Fibroblast of lung (primary cell): ENCODE measurements at regions not wholly inside any gene's neighbourhood (a gene's known extent, or its start where the extent isn't known, plus 50 kb on each side); places are given as distances from the start of the nearest gene placed in this dataset.

ENCODE experiments used
- DNase-seq, 2 donors: peaks; one replicate each; pipeline versions ENCODE4 v3.0.0 to v3.0.0-alpha.2; 2010; ENCODE audit warnings: low read depth in 2 of 2
- H2AFZ ChIP-seq: 2 replicates; pipeline ENCODE4 v1.5.1; 2012; ENCODE audit warnings: low read length, control low read depth, inconsistent platforms
- H3K27ac ChIP-seq: 2 replicates; pipeline ENCODE4 v1.5.1; 2011; ENCODE audit warnings: low read length, control low read depth; ENCODE audit not compliant: insufficient read depth
- H3K27me3 ChIP-seq: 2 replicates; pipeline ENCODE4 v1.5.1; 2011; ENCODE audit warnings: mild to moderate bottlenecking, low read length; ENCODE audit not compliant: control insufficient read depth, insufficient read depth
- H3K36me3 ChIP-seq: 2 replicates; pipeline ENCODE4 v1.5.1; 2011; ENCODE audit warnings: low read length; ENCODE audit not compliant: control insufficient read depth, insufficient read depth
- H3K4me1 ChIP-seq: 2 replicates; pipeline ENCODE4 v1.5.1; 2011; ENCODE audit warnings: low read length; ENCODE audit not compliant: control insufficient read depth, insufficient read depth; ENCODE audit errors: extremely low read depth
- H3K4me2 ChIP-seq: 2 replicates; pipeline ENCODE4 v1.5.1; 2011; ENCODE audit warnings: low read length, control low read depth; ENCODE audit not compliant: insufficient read depth; ENCODE audit errors: extremely low read depth
- H3K4me3 ChIP-seq, 4 experiments: fragments of 200-600 bp in 1 of 4; sonication (generic) in 1 of 4; replicated peaks in 1 of 4; 2 replicates each; pipeline ENCODE4 v1.5.1; 2011 to 2016; ENCODE audit warnings: low read length in 4 of 4, low read depth in 3 of 4, mild to moderate bottlenecking in 3 of 4, control low read depth in 2 of 4, inconsistent platforms in 1 of 4, mixed read lengths in 1 of 4; ENCODE audit not compliant: insufficient read depth in 1 of 4; ENCODE audit errors: control extremely low read depth in 1 of 4
- H3K79me2 ChIP-seq: 2 replicates; pipeline ENCODE4 v1.5.1; 2012; ENCODE audit warnings: mild to moderate bottlenecking, low read length, inconsistent platforms; ENCODE audit not compliant: control insufficient read depth, insufficient read depth
- H3K9ac ChIP-seq: 2 replicates; pipeline ENCODE4 v1.5.1; 2011; ENCODE audit warnings: mild to moderate bottlenecking, low read length, control low read depth; ENCODE audit not compliant: insufficient read depth
- H3K9me3 ChIP-seq: 2 replicates; pipeline ENCODE4 v1.5.1; 2012; ENCODE audit warnings: low read depth, low read length; ENCODE audit not compliant: control insufficient read depth, insufficient read depth
- H4K20me1 ChIP-seq: 2 replicates; pipeline ENCODE4 v1.5.1; 2011; ENCODE audit warnings: low read length; ENCODE audit not compliant: control insufficient read depth, insufficient read depth; ENCODE audit errors: extremely low read depth
- EZH2 ChIP-seq: IDR thresholded peaks from 2 replicates; pipeline ENCODE4 v1.5.1; 2012; ENCODE audit warnings: low read length, control low read depth, mild to moderate bottlenecking; ENCODE audit errors: missing control alignments
- TF ChIP-seq, protein P1 (sequence below), 2 donors: IDR thresholded peaks in 1 of 2; conservative IDR thresholded peaks in 1 of 2; 1 replicate in 1 of 2; 2 replicates in 1 of 2; pipeline ENCODE4 v1.5.1; 2011 to 2012; ENCODE audit warnings: low read length in 2 of 2, control low read depth in 1 of 2, inconsistent platforms in 1 of 2, low read depth in 1 of 2, mild to moderate bottlenecking in 1 of 2

DNA sequence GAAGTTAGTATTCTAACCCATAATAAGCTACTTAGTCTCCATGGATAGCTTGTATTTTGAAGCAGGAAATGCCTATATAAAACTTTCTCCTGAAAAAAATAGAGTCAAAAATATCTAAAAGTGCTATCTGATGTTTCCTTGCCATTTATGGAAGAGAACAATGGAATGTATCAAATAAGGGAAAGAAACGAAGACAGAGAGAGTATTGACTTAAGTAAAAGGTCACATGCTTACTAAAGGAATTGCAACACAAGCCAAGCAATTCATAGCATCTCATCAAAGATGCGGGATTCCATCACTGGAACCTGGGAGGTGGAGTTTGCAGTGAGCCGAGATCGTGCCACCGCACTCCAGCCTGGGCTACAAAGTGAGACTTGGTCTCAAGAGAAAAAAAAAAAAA is 112.9 kb upstream of the DTNBP1 start:
- Histone ChIP-seq H3K9me3 (no peaks in the 10 kb centered on the region), H3K27ac (no peak overlapping the region), H3K4me1 (no peaks in the 10 kb centered on the region), H3K36me3 (no peaks in the 10 kb centered on the region), H3K27me3 (peaks cover 2% of the 10 kb centered on the region), H3K79me2 (no peaks in the 10 kb centered on the region), H4K20me1 (no peaks in the 10 kb centered on the region), H3K4me2 (no peak overlapping the region), H2AFZ (no peak overlapping the region), H3K4me3 (no peak overlapping the region), H3K9ac (no peak overlapping the region)
- no peak for DNase-seq
- no peak for TF ChIP-seq EZH2
- TF ChIP-seq, protein P1, sequence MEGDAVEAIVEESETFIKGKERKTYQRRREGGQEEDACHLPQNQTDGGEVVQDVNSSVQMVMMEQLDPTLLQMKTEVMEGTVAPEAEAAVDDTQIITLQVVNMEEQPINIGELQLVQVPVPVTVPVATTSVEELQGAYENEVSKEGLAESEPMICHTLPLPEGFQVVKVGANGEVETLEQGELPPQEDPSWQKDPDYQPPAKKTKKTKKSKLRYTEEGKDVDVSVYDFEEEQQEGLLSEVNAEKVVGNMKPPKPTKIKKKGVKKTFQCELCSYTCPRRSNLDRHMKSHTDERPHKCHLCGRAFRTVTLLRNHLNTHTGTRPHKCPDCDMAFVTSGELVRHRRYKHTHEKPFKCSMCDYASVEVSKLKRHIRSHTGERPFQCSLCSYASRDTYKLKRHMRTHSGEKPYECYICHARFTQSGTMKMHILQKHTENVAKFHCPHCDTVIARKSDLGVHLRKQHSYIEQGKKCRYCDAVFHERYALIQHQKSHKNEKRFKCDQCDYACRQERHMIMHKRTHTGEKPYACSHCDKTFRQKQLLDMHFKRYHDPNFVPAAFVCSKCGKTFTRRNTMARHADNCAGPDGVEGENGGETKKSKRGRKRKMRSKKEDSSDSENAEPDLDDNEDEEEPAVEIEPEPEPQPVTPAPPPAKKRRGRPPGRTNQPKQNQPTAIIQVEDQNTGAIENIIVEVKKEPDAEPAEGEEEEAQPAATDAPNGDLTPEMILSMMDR (conservative IDR thresholded peaks at IDR 0.05 in 1 of 2, IDR thresholded peaks at IDR 0.05 in 1 of 2; ENCODE audit: low read depth in 1 of 2, low read length in 2 of 2) = no peak

DNA sequence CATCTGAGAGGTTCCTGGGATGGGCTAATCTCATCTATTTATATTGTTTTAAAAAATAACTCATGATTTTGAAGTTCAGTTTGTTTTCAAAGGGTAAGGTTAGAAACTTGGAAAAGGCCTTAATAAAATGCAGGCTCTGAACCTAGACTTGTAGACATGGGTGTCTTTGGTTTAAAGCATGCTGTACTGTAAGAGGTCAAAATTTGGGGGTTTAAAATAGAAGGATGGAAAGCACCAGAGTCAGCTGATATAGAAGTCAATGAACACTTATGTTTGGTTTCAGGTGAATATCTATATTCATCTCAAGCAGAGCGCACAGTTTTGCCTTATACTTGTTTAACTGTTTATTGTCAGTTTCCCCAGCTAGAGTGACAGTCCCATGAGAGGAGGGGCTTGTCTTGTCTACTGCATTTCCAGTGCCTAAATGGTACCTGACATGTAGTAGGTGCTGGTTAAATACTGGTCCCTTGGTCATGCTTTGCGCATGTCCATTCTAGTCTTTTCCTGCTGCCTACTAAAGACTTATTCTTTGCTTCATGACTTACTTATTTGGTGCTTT is 112.3 kb upstream of the DTNBP1 start:
- Histone ChIP-seq H3K9me3 (no peaks in the 10 kb centered on the region), H3K4me2 (no peak overlapping the region), H3K4me1 (no peaks in the 10 kb centered on the region), H3K4me3 (no peak overlapping the region), H3K79me2 (no peaks in the 10 kb centered on the region), H3K27ac (no peak overlapping the region), H4K20me1 (no peaks in the 10 kb centered on the region), H3K27me3 (peaks cover 2% of the 10 kb centered on the region), H3K9ac (no peak overlapping the region), H3K36me3 (no peaks in the 10 kb centered on the region), H2AFZ (no peak overlapping the region)
- TF ChIP-seq EZH2 = no peak
- TF ChIP-seq, protein P1 (conservative IDR thresholded peaks at IDR 0.05 in 1 of 2, IDR thresholded peaks at IDR 0.05 in 1 of 2; ENCODE audit: low read depth in 1 of 2, low read length in 2 of 2) = no peak
- DNase-seq = no peak

DNA sequence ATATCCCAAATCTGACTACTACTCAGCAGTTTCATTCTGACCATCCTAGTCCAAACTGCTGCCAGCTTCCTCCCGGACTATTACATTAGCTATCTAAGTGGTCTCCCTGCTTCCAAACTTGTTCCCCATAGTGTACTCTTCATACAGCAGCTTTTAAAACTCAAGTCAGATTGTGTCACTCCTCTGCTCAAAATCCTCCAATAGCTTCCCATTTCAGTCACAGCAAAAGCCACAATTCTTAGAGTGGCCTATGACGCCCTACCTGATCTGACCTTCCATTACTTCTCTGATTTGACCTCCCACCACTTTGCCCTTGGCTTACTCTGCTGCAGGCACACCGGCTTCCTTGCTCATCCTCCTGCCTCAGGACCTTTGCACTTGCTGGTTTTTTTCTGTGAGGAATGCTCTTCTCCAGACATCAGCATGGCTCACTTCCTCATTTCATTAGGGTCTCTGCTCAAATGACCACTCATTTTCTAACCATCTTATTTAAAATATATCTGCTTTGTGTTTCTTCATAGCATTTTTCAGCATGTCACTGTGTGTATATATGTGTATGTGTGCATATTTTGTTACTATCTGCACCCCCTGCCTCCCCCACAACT is 111.1 kb upstream of the DTNBP1 start:
- TF ChIP-seq, protein P1 (conservative IDR thresholded peaks at IDR 0.05 in 1 of 2, IDR thresholded peaks at IDR 0.05 in 1 of 2; ENCODE audit: low read depth in 1 of 2, low read length in 2 of 2) = no peak
- TF ChIP-seq EZH2 = no peak

More for the DNA sequence above, 111.1 kb upstream of the DTNBP1 start:
- Histone ChIP-seq H3K9ac (no peak overlapping the region), H3K27ac (no peak overlapping the region), H3K4me1 (no peaks in the 10 kb centered on the region), H3K9me3 (no peaks in the 10 kb centered on the region), H3K79me2 (no peaks in the 10 kb centered on the region), H3K4me2 (no peak overlapping the region), H3K27me3 (peaks cover 2% of the 10 kb centered on the region), H4K20me1 (no peaks in the 10 kb centered on the region), H2AFZ (no peak overlapping the region), H3K36me3 (no peaks in the 10 kb centered on the region), H3K4me3 (no peak overlapping the region)
- DNase-seq = no peak
